ENCODE measurements at regions not wholly inside any gene's neighbourhood (a gene's known extent, or its start where the extent isn't known, plus 50 kb on each side); places are given as distances from the start of the nearest gene placed in this dataset.
"Not testable (repeated sequence)": the region's sequence is repeated elsewhere in the genome, so short reads cannot be mapped to it uniquely, and the experiment has no call there.

GRCh38 chr16:87043231-87044031, 273.8 kb downstream of the C16orf95 start:
- DNase-seq = no peak

DNA sequence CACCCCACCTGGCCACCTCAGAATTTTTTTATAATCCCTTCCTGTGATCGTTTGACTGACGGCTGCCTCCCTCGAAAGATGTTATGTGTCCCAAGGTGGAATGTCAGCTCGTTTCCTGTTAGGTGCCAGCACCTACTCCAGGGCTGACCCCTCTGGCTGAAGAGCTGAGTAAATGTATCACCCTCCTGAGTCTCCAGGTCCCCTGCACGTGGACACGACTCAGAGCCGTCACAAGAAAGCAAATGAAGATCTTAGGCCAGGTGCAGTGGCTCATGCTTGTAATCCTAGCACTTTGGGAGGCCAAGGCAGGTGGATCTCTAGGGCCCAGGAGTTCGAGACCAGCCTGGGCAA, 273.2 kb downstream of the C16orf95 start:
- DNase-seq = no peak

DNA sequence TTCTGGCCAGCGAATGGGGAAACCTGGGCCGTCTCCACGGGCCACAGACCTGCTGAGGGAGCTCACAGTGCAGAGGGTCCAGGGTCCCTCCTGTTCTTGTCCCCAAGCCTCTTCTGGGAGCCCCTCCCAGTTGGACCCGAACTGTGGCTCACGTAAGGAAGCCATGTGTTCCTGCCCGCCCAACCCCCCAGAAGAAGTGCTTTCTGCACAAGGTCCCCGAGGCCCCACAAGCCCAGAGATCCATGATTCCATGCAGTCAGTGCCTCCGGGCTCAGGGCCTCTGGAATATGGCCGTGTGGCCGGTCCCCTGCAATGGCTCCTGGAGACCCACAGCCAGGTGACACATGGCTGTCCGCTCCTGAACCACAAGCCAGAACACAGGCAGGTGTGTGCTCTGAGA, 272.4 kb downstream of the C16orf95 start:
- DNase-seq = no peak

DNA sequence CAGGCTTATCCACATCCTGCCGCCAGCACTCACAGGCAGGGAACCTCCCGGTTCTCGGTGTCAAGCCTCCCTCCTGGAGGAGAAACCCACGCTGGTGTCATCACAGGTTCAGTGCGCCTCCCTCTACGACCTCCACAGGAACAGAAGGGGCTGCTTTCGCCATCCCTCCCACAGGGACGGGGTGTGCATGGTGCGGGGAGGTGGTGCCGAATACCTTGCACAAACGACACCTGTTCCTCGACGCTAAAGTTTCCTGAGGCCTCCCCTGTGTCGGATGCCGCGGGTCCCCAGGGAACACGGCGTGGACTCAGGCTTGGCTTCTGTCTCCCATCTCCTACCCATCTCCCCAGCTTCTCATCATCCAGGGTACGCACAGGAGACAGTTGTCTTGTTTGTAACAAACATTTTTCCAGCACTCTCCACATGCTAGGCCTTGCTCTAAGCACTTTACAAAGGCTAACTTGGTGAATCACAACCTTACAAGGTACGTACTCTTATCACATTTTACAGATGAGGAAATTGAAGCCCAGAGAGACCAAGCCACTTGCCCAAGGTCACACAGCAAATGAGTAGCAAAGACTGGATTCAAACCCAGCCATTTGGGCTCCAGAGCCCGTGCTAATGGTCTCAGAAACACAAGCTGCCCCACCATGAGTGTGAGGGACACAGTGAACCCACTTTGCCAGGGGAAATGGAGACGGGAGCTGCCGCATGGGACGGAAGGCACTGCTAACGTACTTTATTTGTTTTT, 271.6 kb downstream of the C16orf95 start:
- no peak for DNase-seq

DNA sequence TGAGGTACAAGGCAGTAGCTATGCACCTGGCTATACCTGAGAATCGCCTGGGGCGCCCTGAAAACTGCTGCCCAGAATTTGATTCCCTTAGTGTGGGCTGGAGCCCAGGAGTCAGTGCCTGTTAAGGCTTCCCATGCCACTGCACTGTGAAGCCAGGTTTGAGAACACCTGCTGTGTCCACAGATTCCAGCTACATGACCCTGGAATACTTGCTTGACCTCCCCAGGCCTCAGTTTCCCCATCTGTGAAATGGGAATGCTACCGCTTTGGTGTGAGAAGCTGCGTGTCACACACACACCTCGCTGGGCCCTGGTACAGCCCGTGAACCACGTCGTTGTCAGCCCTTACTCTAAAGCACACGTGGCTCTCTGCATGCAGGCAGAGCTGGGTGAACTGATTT, 271.0 kb downstream of the C16orf95 start:
- no peak for DNase-seq

- no peak for DNase-seq
Observed at GRCh38 chr16:87047221-87048037, 269.8 kb downstream of the C16orf95 start.

DNA sequence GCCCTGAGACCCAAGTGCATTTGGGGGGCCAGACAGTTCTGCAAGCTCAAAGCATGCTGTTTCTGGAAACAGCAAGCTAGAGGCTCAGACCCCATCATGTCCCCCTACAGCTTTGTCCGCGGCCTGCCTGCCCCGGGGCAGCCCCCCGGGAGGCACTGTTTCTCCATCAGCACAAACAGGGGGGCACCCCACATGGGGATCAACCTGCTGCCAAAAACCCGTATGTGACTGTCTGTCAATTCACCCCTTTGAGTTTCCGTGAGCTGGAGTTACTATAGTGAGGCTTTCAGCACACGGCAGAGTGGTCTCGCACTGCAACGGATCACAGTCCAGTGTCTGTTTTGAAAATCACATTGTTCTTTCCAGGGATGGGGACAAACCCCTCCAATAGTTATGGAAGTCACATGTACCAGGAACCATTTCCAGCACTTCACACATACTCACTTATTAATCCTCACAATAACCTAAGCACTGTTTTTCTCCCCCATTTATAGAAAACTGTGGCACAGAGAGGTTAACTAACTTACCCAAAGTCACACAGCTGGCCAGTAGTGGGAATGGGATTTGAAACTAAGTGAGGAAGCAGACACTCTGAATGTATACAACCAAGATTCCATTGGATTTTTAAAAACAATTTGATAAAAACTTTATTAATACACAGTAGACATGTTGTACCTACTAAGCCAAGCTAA, 269.0 kb downstream of the C16orf95 start:
- DNase-seq = no peak

GRCh38 chr16:87048730-87049115, 268.5 kb downstream of the C16orf95 start:
- no peak for DNase-seq

DNA sequence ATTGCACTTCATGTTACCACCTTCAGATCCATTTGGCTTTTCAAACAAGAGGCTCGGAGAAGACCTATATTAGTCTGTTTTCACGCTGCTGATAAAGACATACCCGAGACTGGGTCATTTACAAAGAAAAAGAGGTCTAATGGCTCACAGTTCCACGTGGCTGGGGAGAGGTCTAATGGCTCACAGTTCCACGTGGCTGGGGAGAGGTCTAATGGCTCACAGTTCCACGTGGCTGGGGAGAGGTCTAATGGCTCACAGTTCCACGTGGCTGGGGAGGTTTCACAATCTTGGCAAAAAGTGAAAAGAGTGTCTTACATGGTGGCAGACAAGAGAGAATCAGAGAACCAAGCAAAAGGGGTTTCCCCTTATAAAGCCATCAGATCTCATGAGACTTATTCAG, 268.0 kb downstream of the C16orf95 start:
- not testable (repeated sequence) for DNase-seq

DNA sequence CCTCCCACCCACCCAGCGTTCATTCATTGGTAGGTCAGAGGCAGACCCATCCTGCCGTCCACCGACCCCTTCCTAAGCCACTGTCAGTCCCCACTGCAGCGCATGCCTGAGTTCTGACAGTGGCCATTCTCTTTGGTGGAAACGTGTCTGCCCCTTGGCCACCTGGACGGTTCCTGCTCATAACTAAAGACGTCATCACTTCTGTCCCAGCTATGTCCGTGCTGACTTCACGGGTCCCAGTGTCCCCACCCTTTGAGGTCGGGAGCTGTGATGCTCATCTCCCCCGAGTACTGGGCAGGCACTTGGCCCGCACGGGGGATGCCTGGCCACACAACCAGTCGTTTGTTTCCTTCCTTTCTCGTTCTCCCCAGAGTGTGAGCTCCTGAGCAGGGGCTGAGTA, 267.1 kb downstream of the C16orf95 start:
- DNase-seq = no peak

GRCh38 chr16:87051526-87052320, 265.5 kb downstream of the C16orf95 start:
- no peak for DNase-seq

GRCh38 chr16:87052506-87052905, 264.7 kb downstream of the C16orf95 start:
- DNase-seq = no peak

DNA sequence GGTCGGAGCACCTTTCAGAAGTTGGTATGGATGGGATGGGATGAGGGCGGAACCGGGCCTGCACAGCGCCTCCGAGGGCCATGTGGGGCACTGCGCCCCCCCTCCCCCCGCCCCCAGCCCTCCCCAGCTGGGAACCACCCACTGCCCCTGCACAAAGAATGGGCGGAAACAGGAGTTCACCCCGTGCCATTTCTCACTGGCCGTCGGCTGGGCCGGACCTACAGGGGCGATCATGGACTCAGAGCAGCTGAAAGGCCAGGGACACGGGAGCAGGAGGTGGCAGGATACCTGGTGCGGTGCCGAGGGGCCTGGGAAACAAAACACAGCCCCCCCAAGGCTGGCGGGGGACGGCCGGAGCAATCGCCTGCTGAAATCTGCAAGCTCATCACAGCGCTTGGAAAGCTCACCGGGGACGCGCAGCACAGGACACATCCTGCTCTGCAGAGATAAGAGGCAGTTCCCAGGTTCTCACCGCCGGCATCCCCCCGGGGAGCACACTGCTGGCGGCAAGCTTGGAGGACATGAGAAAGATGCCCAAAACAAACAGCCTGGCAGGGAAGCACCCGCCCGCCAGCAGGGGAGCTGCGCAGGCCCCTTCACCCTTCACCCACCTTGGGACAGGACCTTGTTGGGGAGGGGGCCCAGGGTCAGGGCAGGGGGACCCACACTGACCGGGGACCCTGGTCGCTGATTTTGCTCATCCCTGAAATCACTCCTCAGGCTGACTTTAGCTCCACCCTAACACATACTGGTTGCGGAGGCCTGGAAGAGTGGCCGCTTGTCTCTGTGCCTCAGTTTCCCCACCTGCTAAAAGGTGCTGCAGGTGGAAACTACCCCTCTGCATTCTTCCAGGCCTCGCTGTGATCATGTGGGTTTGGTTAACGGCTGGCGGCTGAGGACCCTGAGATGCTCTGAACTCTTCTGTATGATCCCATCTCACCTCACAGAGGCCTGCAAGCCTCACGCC, 263.9 kb downstream of the C16orf95 start:
- DNase-seq = no peak

GRCh38 chr16:87054154-87054553, 263.0 kb downstream of the C16orf95 start:
- no peak for DNase-seq

DNA sequence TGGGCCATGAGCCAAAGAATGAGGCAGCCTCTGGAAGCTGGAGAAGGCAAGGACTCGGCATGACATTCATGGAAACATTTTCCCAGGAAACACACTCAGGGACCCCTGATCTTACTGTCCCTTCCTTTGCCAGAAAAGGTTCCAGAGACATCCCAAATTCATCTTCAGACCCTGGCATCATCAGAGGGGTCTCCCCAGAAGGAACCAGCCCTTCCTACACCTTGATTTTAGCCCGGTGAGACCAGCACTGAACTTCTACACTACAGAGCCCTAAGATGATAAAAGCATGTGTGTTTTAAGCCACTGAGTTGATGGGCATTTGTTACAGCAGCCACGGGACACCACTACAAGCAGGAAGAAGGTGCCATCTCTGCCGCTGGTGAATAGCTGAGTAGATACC, 262.3 kb downstream of the C16orf95 start:
- no peak for DNase-seq

GRCh38 chr16:87056083-87056482, 261.1 kb downstream of the C16orf95 start:
- DNase-seq = no peak

GRCh38 chr16:87056551-87056950, 260.6 kb downstream of the C16orf95 start:
- no peak for DNase-seq

DNA sequence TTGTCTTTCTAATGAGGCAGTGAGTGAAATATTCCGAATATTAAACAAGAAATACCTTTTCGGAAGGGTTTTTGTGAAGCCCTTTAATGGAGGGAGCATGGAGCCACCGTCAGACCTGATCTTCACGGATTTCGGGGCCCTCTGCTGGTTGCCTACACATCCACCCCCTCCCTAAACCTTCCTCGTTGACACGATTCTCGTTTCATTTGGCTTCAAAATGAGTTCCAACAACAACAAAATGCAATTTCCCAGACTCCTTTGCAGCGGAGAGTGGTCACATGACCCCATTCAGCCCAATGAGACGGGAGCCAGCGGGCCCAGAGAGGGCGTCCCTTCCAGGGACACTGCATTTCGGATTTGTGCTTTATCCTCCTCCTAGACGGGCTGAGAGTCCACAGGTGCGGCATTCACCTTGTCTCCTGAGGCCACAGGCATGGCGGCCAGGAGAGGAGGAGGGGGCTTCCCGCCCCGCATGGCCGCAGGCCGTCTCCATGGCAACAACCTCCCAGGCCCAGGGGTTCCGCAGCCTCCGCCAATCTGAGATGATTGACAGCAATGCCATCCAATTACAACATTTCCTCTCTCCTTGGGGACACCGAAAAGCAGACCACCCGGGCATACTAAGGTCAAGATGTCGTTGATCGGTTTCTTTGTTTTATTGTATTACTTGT, 259.8 kb downstream of the C16orf95 start:
- no peak for DNase-seq

DNA sequence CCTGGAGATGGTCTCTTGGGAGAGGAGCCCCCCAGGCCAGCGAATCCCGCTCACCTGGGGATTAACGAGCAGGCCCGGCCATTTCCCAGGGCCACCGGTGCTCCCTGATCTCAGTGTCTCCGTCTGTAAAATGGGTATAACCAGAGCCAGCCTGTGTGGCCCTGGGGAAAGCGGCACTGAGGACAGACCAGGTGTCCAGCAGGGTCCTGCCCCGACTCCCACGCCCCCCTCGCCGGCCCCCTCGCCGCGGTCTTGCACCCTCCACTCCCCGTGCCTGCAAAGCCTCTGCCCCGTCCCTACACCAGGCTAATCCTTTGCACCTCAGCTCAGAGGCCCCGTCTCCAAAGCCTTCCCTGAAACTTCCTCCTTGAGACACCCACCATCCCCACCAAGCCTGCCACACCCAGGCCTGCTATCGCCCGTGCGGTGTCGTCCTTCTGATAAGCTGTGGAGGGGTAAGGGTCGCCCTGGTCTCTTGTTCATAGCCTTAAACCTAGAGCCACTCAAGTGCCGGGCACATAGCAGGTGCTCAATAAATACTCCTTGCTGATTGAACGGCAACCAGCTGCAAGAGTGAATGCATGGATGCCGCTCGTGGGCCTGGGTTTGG, 259.1 kb downstream of the C16orf95 start:
- DNase-seq = no peak

GRCh38 chr16:87058728-87059250, 258.4 kb downstream of the C16orf95 start:
- DNase-seq = no peak
